SU-DHL-6 (cell line): ENCODE measurements at regions not wholly inside any gene's neighbourhood (a gene's known extent, or its start where the extent isn't known, plus 50 kb on each side); places are given as distances from the start of the nearest gene placed in this dataset.

ENCODE experiments used
- H2AFZ ChIP-seq: fragments of 200-600 bp; sonication (generic); 2 replicates; pipeline ENCODE4 v1.6.1; 2014; ENCODE audit warnings: low read depth, mild to moderate bottlenecking, moderate library complexity, mixed read lengths, antibody characterized with exemption, low read length; ENCODE audit not compliant: severe bottlenecking
- H3F3A ChIP-seq: fragments of 200-600 bp; shearing (Covaris generic); 2 replicates; pipeline ENCODE4 v1.6.0; 2016; ENCODE audit warnings: antibody characterized with exemption, mild to moderate bottlenecking; ENCODE audit not compliant: insufficient read depth
- H3K27ac ChIP-seq: fragments of 200-600 bp; sonication (generic); 2 replicates; pipeline ENCODE4 v1.5.1; 2016; ENCODE audit warnings: low read depth, mild to moderate bottlenecking, low read length, moderate library complexity, mixed read lengths
- H3K27me3 ChIP-seq: fragments of 200-600 bp; sonication (generic), shearing (Covaris generic); 2 replicates; pipeline ENCODE4 v1.6.0; 2014; ENCODE audit warnings: mild to moderate bottlenecking, low read length
- H3K36me3 ChIP-seq: fragments of 200-600 bp; sonication (generic); 2 replicates; pipeline ENCODE4 v1.6.1; 2014; ENCODE audit warnings: mild to moderate bottlenecking, low read length, mixed read lengths
- H3K4me2 ChIP-seq: fragments of 300-600, 200-600 bp; shearing (Covaris generic), sonication (generic); 2 replicates; pipeline ENCODE4 v1.6.0; 2014; ENCODE audit warnings: low read length, low read depth, mild to moderate bottlenecking; ENCODE audit not compliant: poor library complexity, severe bottlenecking
- H3K4me3 ChIP-seq: fragments of 200-600 bp; sonication (generic); 2 replicates; pipeline ENCODE4 v1.5.1; 2014; ENCODE audit warnings: antibody characterized with exemption, low read length, mild to moderate bottlenecking, mixed read lengths; ENCODE audit not compliant: insufficient read depth, poor library complexity, severe bottlenecking
- H3K79me2 ChIP-seq: fragments of 200-600 bp; sonication (generic); 2 replicates; pipeline ENCODE4 v1.6.1; 2014; ENCODE audit warnings: mild to moderate bottlenecking, low read length, moderate library complexity; ENCODE audit not compliant: insufficient read depth
- H3K9ac ChIP-seq: fragments of 200-600 bp; sonication (generic); 2 replicates; pipeline ENCODE4 v1.7.0; 2014; ENCODE audit warnings: mild to moderate bottlenecking, low read length
- H3K9me2 ChIP-seq: fragments of 200-600 bp; sonication (generic); replicated peaks from 2 replicates; pipeline ENCODE4 v1.6.1; 2014; ENCODE audit warnings: low read length; ENCODE audit not compliant: insufficient read depth
- H3K9me3 ChIP-seq: fragments of 200-600 bp; sonication (generic); 2 replicates; pipeline ENCODE4 v1.6.1; 2014; ENCODE audit warnings: low read length, mixed read lengths; ENCODE audit not compliant: insufficient read depth
- H4K20me1 ChIP-seq: fragments of 200-600 bp; sonication (generic); 2 replicates; pipeline ENCODE4 v1.6.1; 2014; ENCODE audit warnings: low read depth, mild to moderate bottlenecking, antibody characterized with exemption, low read length, moderate library complexity, mixed read lengths
- EZH2phosphoT487 ChIP-seq: fragments of 200-600 bp; sonication (generic), shearing (Covaris generic); conservative IDR thresholded peaks from 2 replicates; pipeline ENCODE4 v1.6.1; 2018; ENCODE audit warnings: mild to moderate bottlenecking, antibody characterized with exemption, low read length, moderate library complexity, mixed read lengths
- TF ChIP-seq, protein P1 (sequence below): fragments of 200-600 bp; sonication (generic); IDR thresholded peaks from one replicate; pipeline ENCODE4 v1.5.1; 2017; ENCODE audit warnings: antibody characterized with exemption, mild to moderate bottlenecking, low read length, moderate library complexity; ENCODE audit not compliant: insufficient read depth, poor library complexity, severe bottlenecking

DNA sequence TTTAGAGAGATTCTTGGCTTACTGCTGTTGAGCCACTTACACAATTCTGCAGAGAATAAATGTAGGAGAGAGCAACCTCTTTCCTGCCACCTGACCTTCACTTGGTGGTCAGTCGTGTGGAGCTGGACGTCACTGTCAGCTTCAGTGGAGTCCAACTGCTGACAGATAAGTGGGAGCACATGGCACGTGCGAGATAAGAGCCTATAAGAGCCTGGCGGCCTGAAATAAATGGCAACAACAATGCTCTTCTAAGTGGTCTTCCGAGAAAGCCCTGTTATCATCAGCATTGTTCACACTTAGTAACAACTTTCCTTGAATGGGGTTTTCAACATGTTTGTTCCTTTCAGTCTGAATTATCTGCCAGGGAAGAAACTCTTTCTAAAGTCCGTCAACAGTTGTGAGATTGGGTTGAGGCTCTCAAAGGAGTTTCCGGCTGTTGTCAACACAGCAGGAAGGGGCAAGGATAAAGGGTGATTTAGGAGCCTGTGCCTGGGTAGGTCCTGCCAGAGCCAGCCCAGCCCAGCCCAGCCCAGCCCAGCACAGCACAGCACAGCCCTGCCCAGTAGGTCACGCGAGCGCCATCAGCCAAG lies 57.2 kb upstream of the RUNX1 start:
- H3K9me2 ChIP-seq = no peaks in the 10 kb centered on the region
- H3K79me2 ChIP-seq = no peaks in the 10 kb centered on the region
- TF ChIP-seq EZH2phosphoT487 = no peak
- TF ChIP-seq, protein P1, sequence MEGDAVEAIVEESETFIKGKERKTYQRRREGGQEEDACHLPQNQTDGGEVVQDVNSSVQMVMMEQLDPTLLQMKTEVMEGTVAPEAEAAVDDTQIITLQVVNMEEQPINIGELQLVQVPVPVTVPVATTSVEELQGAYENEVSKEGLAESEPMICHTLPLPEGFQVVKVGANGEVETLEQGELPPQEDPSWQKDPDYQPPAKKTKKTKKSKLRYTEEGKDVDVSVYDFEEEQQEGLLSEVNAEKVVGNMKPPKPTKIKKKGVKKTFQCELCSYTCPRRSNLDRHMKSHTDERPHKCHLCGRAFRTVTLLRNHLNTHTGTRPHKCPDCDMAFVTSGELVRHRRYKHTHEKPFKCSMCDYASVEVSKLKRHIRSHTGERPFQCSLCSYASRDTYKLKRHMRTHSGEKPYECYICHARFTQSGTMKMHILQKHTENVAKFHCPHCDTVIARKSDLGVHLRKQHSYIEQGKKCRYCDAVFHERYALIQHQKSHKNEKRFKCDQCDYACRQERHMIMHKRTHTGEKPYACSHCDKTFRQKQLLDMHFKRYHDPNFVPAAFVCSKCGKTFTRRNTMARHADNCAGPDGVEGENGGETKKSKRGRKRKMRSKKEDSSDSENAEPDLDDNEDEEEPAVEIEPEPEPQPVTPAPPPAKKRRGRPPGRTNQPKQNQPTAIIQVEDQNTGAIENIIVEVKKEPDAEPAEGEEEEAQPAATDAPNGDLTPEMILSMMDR = no peak
- peaks cover 5% of the 10 kb centered on the region; the same call in 1 of the 2 replicates for H3F3A ChIP-seq
- no peak overlapping the region for H2AFZ ChIP-seq
- H3K9ac ChIP-seq = no peak overlapping the region
- no peaks in the 10 kb centered on the region for H4K20me1 ChIP-seq
- H3K27me3 ChIP-seq = no peaks in the 10 kb centered on the region
- no peak overlapping the region for H3K4me2 ChIP-seq
- H3K36me3 ChIP-seq = no peaks in the 10 kb centered on the region
- no peak overlapping the region for H3K4me3 ChIP-seq
- H3K9me3 ChIP-seq = no peaks in the 10 kb centered on the region
- no peak overlapping the region for H3K27ac ChIP-seq

DNA sequence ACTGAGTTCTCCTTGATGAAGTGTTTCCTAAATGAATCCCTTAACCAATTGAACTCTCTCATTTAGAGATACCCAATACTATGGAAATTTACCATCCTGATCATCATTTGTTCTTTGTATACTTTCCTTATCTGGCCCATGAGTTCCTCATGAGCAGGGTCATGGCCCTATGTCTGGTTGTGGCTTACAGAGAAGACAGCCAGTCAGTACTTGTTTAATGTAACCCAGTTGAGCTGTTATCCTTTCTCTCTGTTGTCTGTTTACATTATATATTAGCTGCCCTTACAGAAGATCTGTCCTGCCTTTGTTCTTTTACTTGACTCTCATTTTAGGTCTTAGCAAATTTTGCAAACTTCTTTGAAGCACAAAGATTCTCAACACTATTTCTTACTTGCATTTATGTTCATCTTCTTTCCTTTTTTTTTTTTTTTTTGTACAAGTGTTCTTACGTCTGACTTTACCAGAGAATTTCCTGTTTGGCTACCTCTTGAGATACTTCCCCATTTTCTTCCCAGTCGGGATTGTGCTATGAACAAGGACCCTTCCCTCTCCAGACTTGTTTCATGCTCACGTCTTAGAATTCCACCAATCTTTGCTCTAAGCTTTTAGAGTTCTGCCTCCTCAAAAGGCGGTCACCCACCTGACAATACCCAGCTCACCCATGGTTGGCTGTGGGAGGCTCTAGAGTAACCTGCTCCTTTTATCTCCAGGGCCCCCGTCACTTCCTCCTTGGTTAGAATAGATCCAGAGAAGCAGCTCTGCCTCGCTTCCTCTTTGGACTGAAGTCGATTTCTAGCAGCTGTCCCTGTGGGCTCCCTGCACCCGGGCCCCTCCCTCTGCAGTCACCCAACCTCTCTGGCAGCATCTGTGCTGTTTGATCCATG lies 53.6 kb upstream of the RUNX1 start:
- H3K27me3 ChIP-seq = no peaks in the 10 kb centered on the region
- H3K4me2 ChIP-seq = peak overlapping the region; percentile 28
- peaks cover 5% of the 10 kb centered on the region; the same call in 1 of the 2 replicates for H3F3A ChIP-seq
- TF ChIP-seq, protein P1 = no peak
- no peak for TF ChIP-seq EZH2phosphoT487
- H2AFZ ChIP-seq = peak overlapping the region; percentile 62
- no peaks in the 10 kb centered on the region for H4K20me1 ChIP-seq
- H3K36me3 ChIP-seq = no peaks in the 10 kb centered on the region
- no peak overlapping the region for H3K27ac ChIP-seq
- H3K79me2 ChIP-seq = no peaks in the 10 kb centered on the region
- H3K9me3 ChIP-seq = no peaks in the 10 kb centered on the region
- H3K9me2 ChIP-seq = no peaks in the 10 kb centered on the region
- no peak overlapping the region for H3K4me3 ChIP-seq
- 0 out of 2 replicates have a peak overlapping the region, but pooled peaks have one; percentile 2 for H3K9ac ChIP-seq

DNA sequence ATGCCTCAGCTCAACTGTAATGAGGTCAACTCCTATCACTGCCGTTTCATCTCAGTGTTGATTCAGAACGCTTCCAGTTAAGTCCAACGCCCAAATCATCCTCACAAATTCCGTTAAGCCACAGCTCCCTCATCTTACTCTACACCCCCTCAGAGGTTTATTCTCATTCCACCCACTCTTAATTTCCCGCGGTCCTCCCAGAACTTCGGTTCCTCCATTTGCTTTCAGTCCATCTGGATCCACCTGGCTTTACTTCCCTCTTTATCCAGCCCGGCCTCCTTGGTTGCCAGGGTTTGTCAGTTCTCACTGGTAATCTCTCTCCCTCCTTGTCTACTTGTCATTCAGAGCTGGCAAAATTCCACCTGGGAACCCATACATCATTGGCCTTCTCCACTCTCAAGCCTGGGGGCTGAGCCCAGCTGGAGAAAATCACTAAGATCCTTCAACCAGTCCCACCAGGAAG lies 51.3 kb upstream of the RUNX1 start:
- H3K4me2 ChIP-seq = no peak overlapping the region
- no peak overlapping the region for H3K27ac ChIP-seq
- no peaks in the 10 kb centered on the region for H4K20me1 ChIP-seq
- H3K36me3 ChIP-seq = no peaks in the 10 kb centered on the region
- no peaks in the 10 kb centered on the region for H3K9me2 ChIP-seq
- H3K9me3 ChIP-seq = no peaks in the 10 kb centered on the region
- no peaks in the 10 kb centered on the region for H3K27me3 ChIP-seq
- H3F3A ChIP-seq = peaks cover 5% of the 10 kb centered on the region; the same call in 1 of the 2 replicates
- H3K79me2 ChIP-seq = no peaks in the 10 kb centered on the region
- H3K4me3 ChIP-seq = no peak overlapping the region
- H3K9ac ChIP-seq = no peak overlapping the region
- H2AFZ ChIP-seq = no peak overlapping the region
- TF ChIP-seq, protein P1 = no peak
- no peak for TF ChIP-seq EZH2phosphoT487
